GM21825 (cell line): ENCODE measurements at regions not wholly inside any gene's neighbourhood (a gene's known extent, or its start where the extent isn't known, plus 50 kb on each side); places are given as distances from the start of the nearest gene placed in this dataset.
"Not testable (repeated sequence)": the region's sequence is repeated elsewhere in the genome, so short reads cannot be mapped to it uniquely, and the experiment has no call there.

ENCODE experiments used
- ATAC-seq: cut with Tn5 transposase; IDR thresholded peaks from one replicate; pipeline ENCODE4 v1.9.1; 2021; ENCODE audit warnings: mild to moderate bottlenecking, moderate library complexity; ENCODE audit not compliant: unreplicated experiment

DNA sequence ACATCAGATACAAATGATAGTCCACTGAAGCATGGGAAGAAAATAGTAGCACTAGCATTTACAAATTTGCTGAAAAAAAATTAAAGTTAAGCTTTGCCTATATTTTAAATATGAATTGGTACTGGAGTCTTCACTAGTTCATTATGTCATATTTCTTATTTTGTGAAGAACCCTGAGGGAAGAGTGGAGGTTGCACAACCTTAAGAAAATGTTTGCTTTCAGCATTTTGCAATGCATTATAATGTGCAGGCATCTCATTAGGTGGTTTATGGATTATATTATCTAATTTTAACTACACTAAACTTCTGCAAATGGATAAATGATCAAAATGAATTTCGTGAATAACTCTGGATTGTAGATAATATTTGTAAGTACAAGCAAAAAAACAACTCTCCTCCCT, 390.8 kb upstream of the HS3ST5 start:
- ATAC-seq, result no peak

GRCh38 chr6:114718716-114719270, 376.0 kb upstream of the HS3ST5 start:
- ATAC-seq, result no peak

- ATAC-seq, result no peak
Observed at GRCh38 chr6:114718186-114718585, 375.4 kb upstream of the HS3ST5 start.

DNA sequence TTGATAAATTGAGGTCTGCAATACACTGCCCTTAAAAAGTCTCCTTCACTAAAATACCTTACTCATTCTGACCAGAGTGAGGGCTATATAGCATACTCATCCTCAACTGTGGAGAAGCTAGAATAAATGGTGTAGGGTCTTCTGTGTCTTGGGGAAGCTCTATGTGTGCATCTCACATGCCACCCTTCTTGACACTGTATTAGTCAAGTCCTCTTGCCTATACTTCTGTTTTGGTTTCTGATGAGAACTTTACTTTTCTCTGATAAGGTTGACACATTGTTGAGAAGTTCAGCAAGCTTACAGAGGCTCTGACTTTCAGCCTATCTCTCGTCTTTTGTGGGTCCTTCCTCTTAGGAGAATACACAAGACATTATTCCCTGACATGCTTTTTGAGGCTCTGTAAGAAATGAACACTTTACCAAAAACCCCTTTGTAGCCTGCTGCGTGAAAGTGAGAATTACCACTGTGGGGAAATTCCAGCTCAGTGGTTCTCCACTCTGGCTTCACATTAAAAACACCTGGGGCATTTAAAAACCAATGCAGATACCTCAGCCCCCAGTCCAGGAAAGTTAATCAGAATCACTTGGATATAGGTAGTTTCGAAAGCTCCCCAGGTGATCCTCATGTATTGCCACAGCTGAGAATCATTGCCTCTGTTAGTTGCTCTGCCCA, 372.1 kb upstream of the HS3ST5 start:
- ATAC-seq, result peak; percentile 49

DNA sequence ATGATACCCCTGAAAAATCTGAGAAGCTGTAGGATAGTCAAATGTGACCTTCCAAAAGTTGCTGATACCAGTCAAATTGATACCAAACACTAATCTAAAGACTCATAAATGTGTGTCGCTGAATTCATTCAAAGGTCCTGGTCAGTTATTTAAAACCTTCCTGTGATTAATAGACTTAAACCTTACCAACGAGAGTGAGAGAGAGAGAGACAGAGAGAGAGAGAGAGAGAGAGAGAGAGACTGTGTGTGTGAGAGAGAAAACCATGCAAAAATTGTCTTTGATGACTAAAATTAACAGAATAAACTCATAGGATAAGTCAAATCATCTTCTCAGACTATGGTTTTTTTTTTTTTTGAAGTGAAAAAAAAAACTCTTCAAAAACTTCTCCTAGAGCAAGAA, 370.9 kb upstream of the HS3ST5 start:
- ATAC-seq, result no peak

GRCh38 chr6:114712129-114712662, 369.4 kb upstream of the HS3ST5 start:
- ATAC-seq, result no peak

GRCh38 chr6:114707081-114707620, 364.3 kb upstream of the HS3ST5 start:
- ATAC-seq, result no peak

DNA sequence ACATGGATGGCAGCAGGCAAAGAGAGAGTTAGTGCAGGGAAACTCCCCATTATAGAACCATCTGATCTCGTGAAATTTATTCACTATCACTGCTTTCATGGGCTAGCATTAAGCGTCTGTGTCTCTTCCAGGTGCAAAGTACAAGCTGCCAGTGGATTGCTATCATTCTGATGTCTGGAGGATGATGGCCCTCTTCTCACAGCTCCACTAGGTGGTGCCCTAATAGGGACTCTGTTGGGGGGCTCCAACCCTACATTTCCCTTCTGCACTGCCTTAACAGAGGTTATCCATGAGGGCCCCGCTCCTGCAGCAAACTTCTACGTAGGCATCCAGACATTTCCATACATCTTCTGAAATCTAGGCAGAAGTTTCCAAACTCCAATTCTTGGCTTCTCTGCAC, 347.8 kb upstream of the HS3ST5 start:
- no peak for ATAC-seq

DNA sequence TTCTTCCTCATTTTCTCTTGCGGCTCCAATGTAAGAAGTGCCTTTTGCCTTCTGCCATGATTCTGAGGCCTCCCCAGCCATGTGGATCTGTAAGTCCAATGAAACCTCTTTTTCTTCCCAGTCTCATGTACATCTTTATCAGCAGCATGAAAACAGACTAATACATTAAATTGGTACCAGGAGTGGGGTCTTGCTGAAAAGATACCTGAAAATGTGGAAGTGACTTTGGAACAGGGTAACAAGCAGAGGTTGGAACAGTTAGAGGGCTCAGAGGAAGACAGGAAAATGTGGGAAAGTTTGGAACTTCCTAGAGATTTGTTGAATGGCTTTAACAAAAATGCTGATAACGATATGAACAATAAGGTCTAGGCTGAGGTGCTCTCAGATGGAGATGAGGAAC, 316.7 kb upstream of the HS3ST5 start:
- no peak for ATAC-seq

DNA sequence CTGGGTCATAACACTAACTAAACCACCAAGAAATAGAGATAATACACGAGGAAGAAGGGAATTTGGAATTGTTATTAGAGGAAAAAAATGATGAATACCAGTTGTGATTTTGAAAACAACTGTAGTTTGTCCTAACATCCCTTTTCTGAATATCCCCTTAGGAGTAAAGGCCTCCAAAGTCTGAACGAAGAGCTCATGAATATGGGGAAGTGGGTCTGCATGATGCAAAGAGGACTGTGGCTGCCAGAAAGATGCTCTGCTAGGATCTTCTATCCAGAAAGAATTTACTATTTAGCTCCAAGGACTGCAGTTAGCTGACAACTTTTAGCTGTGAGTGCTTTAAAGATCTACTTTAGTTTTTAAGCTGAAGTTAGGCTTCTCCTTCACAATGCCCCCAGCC, 308.8 kb upstream of the HS3ST5 start:
- no peak for ATAC-seq

DNA sequence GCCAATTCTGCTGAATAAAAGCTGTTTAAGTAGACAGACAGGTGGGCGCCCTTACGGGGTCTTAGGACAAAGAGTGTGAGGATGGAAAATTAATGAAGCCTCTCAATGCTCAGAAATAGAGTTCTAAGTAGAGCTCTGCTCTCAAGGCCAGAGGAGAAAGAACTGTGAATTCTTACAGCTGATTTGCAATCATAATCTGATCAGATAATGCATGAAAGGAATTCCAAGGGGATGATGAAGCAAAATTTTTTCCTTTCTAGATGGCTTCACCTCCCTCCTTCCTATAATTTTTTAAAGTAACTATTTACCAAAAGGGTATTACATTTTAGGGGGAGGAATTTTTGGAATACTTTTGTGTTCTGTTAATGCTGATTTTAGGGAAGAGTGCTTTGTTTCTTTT, 308.1 kb upstream of the HS3ST5 start:
- ATAC-seq, result no peak

DNA sequence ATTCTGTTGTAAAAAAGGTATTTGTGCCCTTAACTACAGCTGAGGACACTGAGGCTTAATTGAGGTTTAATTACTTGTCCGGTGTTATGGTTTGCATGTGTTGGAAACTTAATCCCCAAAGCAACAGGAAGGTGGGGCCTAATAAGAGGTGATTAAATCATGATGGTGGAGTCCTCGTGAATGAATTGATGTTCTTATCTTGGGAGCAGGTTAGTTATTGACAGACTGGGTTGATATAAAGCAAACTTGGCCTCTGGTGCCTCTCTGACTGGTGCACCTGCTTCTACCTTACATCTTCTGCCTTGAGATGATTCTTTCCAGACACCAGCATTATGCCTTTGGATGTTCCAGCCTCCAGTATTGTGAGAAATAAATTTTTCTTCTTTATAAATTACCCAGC, 306.5 kb upstream of the HS3ST5 start:
- no peak for ATAC-seq

DNA sequence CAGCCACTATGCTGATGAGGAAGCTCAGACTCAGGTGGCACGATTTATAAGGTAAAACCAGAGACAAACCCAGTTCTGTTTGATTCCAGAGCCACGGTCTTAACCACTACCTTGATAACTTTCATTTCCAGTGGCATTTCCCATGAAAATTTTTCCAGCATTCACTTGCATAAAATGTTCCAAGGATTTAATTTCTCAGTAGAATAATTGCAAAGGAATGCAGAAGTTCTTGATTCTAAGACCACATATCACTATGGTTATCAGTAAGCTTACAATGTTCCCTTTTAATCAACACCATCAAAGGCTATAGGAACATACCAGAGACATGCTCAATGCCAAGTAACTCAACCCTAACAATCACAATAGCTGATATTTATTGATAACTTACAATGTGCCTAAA, 306.0 kb upstream of the HS3ST5 start:
- ATAC-seq, result no peak

GRCh38 chr6:114638341-114638740, 295.5 kb upstream of the HS3ST5 start:
- no peak for ATAC-seq

DNA sequence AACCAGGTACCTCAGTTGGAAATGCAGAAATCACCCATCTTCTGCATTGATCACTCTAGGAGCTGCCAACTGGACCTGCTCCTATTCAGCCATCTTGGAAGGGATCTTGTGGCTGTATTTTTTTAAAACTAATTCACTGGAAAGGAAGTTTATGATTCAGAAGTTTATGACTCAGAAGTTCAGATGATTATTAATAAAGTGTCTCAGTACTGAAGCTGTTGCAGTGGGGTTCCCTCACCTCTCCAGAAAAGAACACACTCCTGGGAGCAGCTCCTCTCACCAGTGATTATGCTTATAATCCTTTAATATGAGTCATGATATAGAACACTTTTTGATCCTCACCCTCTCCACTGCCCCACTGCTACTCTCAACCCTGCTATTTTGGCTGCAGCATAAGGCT, 291.2 kb upstream of the HS3ST5 start:
- no peak for ATAC-seq

GRCh38 chr6:114626226-114626625, 283.4 kb upstream of the HS3ST5 start:
- not testable (repeated sequence) for ATAC-seq

- ATAC-seq, result no peak
Observed at GRCh38 chr6:114619621-114620200, 276.9 kb upstream of the HS3ST5 start.

DNA sequence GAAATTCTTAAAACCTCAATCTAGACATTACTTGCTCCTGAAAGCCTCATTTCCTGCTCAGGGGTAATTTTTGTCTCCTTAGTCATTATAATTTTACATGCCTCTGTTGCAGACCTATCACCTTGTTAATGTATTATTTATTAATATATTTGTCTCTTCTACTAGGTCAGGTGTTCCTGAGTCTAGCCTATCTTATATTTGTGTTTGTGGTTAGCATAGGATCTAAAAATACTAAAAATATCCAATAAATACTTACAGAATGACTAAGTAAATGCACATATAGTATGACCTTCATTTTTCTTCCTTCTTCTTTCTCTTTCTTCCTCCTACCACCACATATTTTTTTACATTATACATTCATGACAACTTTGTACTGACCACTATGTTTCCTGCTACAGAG, 268.9 kb upstream of the HS3ST5 start:
- no peak for ATAC-seq

- no peak for ATAC-seq
Observed at GRCh38 chr6:114608091-114608490, 265.3 kb upstream of the HS3ST5 start.

DNA sequence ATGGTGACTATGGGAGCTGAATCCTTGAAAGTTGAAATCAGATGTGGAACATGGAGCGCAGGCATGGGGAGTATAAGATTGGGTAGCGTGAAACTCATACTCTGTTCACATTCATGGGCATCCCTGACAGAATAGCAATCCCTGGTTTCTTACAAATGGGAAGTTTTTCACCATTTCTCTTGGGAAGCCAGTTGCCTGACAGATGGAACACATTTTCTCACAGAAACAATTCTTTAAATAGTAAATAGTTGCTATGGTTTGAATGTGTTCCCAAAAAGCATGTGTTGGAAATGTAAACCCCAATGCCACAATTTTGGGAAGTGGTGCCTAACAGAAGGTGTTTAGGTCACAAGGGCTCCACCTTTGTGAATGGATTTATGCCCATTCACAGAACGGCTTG, 262.8 kb upstream of the HS3ST5 start:
- ATAC-seq, result no peak

- ATAC-seq, result no peak
Observed at GRCh38 chr6:114600381-114600780, 257.6 kb upstream of the HS3ST5 start.

- ATAC-seq, result no peak
Observed at GRCh38 chr6:114595591-114595990, 252.8 kb upstream of the HS3ST5 start.
